WERI-Rb-1 (cell line): ENCODE measurements at regions not wholly inside any gene's neighbourhood (a gene's known extent, or its start where the extent isn't known, plus 50 kb on each side); places are given as distances from the start of the nearest gene placed in this dataset.

Experiments
- DNase-seq: peaks from one replicate; pipeline ENCODE4 v3.0.0-alpha.2; 2020
- H3K27ac ChIP-seq: fragments of 250-450 bp; sonication (Bioruptor Pico); 2 replicates; pipeline ENCODE4 v1.5.1; 2020; ENCODE audit warnings: mild to moderate bottlenecking, moderate library complexity
- H3K27me3 ChIP-seq: fragments of 250-450 bp; sonication (Bioruptor Pico); 2 replicates; pipeline ENCODE4 v1.5.1; 2021; ENCODE audit warnings: mild to moderate bottlenecking, low read depth, moderate library complexity; ENCODE audit not compliant: insufficient read depth, severe bottlenecking
- H3K36me3 ChIP-seq: fragments of 250-450 bp; sonication (Bioruptor Pico); 2 replicates; pipeline ENCODE4 v1.5.1; 2020; ENCODE audit warnings: mild to moderate bottlenecking, moderate library complexity
- H3K4me3 ChIP-seq: 2 replicates; pipeline ENCODE4 v1.5.1; 2011; ENCODE audit warnings: low read depth, mild to moderate bottlenecking, control low read depth, low read length
- H3K9me3 ChIP-seq: fragments of 250-450 bp; sonication (Bioruptor Pico); 2 replicates; pipeline ENCODE4 v1.5.1; 2021; ENCODE audit warnings: mild to moderate bottlenecking, moderate library complexity; ENCODE audit not compliant: severe bottlenecking
- TF ChIP-seq, protein P1 (sequence below): IDR thresholded peaks from 2 replicates; pipeline ENCODE4 v1.5.1; 2011; ENCODE audit warnings: low read depth, mild to moderate bottlenecking, control low read depth, inconsistent platforms, low read length

DNA sequence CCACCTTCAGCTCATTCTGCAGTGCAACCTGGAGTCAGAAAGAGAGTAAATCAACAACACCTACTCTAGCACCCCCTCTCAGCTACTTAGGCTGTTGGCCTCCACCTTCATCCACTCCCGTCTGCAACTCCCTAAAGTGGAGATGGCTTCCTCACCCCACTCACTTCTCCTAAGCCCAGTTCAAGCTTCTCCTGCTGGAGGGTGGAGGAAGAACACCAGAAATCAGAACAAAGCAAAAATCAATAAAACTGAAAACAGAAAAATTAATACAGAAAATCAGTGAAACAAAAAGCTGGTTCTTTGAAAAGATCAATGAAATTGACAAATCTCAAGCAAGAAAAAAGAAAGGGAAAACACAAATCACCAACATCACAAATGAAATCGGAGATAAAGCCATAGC is 191.7 kb downstream of the ANAPC1 start:
- TF ChIP-seq, protein P1, sequence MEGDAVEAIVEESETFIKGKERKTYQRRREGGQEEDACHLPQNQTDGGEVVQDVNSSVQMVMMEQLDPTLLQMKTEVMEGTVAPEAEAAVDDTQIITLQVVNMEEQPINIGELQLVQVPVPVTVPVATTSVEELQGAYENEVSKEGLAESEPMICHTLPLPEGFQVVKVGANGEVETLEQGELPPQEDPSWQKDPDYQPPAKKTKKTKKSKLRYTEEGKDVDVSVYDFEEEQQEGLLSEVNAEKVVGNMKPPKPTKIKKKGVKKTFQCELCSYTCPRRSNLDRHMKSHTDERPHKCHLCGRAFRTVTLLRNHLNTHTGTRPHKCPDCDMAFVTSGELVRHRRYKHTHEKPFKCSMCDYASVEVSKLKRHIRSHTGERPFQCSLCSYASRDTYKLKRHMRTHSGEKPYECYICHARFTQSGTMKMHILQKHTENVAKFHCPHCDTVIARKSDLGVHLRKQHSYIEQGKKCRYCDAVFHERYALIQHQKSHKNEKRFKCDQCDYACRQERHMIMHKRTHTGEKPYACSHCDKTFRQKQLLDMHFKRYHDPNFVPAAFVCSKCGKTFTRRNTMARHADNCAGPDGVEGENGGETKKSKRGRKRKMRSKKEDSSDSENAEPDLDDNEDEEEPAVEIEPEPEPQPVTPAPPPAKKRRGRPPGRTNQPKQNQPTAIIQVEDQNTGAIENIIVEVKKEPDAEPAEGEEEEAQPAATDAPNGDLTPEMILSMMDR, result no peak
- Histone ChIP-seq H3K27ac (no peak overlapping the region), H3K36me3 (no peaks in the 10 kb centered on the region), H3K4me3 (no peak overlapping the region), H3K27me3 (peaks cover 90% of the 10 kb centered on the region), H3K9me3 (no peaks in the 10 kb centered on the region)
- DNase-seq, result no peak

DNA sequence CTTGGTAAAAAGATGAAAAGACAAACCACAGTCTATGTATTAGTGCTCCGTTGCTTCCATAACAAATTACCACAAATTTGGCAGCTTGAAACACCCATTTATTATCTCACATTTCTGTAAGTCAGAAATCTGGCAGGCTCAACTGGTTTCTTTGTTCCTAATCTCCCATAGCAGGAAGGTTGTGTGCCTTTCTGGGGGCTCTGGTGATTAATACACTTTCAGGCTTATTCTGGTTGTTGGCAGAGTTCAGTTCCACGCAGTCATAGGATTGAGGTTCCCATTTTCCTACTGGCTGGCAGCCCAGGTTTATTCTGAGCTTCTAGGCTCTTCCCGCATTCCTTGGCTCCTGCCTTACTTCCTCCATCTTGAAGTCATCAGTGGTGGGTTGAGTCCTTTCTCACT is 189.3 kb downstream of the ANAPC1 start:
- TF ChIP-seq, protein P1, result no peak
- Histone ChIP-seq H3K36me3 (no peaks in the 10 kb centered on the region), H3K27me3 (peaks cover 86% of the 10 kb centered on the region), H3K4me3 (no peak overlapping the region), H3K9me3 (no peaks in the 10 kb centered on the region), H3K27ac (no peak overlapping the region)
- DNase-seq, result no peak

DNA sequence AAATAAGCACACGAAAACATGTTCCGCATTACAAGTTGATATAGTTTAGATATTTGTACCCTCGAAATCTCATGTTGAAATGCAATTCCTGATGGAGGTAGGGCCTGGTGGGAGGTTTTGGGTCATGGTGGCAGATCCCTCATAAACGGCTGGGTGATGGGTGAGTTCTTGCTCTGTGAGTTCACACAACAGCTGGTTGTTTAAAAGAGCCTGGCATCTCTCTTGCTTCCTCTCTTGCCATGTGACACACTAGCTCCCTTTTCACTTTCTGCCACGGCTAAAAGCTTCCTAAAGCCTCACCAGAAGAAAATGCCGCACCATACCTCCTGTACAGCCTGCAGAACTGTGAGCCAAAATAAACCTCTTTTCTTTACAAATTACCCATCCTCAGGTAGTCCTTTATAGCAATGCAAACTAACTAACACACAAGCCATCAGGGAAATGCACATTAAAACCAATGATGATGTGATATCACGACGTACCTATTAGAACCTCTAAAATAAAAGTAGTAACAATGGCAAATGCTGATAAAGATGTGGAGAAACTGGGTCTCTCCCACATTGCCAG is 188.5 kb downstream of the ANAPC1 start:
- no peaks in the 10 kb centered on the region for H3K36me3 ChIP-seq
- no peak for DNase-seq
- H3K27me3 ChIP-seq, result peaks cover 86% of the 10 kb centered on the region
- H3K4me3 ChIP-seq, result no peak overlapping the region
- no peaks in the 10 kb centered on the region for H3K9me3 ChIP-seq
- TF ChIP-seq, protein P1, result no peak
- H3K27ac ChIP-seq, result no peak overlapping the region

DNA sequence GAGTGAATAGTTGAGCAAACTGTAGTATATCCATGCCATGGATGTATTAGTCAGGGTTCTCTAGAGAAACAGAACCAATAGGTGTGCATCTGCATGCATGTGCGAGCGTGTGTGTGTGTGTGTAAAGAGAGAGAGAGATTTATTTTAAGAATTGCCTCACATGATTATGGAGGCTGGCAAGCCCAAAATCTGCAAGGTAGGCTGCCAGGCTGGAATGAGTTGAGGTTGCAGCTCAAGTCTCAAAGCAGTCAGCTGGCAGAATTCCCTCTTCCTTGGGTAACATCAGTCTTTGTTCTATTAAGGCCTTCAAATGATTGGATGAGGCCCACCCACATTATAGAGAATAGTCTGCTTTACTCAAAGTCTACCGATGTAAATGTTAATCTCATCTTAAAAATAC is 187.8 kb downstream of the ANAPC1 start:
- Histone ChIP-seq H3K9me3 (no peaks in the 10 kb centered on the region), H3K27ac (no peak overlapping the region), H3K36me3 (no peaks in the 10 kb centered on the region), H3K27me3 (peaks cover 86% of the 10 kb centered on the region), H3K4me3 (no peak overlapping the region)
- DNase-seq, result no peak
- TF ChIP-seq, protein P1, result no peak

DNA sequence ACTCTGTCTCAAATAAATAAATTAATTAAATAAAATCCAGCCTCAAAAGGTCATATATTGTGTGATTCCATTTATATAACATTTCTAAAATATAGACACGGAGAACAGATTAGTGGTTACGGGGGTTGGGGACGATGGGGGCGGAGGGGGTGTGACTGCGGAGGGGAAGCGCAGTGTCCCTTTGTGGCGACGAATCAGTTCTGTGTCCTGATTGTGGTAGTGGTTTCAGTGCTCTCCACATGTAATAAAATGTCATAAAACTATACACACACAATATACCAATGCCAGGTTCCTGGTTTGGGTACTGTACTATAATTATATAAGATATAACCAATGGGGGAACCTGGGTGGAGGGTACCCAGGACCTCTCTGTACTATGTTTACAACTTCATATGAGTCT is 186.4 kb downstream of the ANAPC1 start:
- H3K9me3 ChIP-seq, result no peaks in the 10 kb centered on the region
- DNase-seq, result no peak
- H3K27me3 ChIP-seq, result peaks cover 89% of the 10 kb centered on the region
- H3K36me3 ChIP-seq, result no peaks in the 10 kb centered on the region
- no peak overlapping the region for H3K27ac ChIP-seq
- H3K4me3 ChIP-seq, result no peak overlapping the region
- TF ChIP-seq, protein P1, result no peak

DNA sequence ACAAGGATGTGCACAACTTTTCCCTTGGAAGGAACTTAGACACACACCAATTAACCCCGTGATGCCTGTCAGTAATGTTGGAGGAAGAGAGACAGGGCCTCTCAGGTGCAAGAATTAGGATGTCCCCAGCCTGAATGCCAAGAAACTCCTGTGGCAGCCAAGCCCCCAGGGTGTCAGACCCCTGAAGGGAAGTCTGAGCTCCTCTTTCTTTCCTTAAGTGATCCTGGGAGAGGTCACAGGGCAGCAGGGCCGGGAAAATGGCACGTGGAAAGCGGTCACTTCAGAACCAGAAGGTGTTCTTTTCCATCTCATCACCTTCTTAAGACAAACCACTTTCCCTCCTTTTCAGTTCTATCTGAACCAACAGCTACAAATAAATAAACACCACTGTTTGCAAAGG is 185.9 kb downstream of the ANAPC1 start:
- Histone ChIP-seq H3K36me3 (no peaks in the 10 kb centered on the region), H3K27me3 (peaks cover 92% of the 10 kb centered on the region), H3K9me3 (no peaks in the 10 kb centered on the region), H3K27ac (no peak overlapping the region), H3K4me3 (no peak overlapping the region)
- TF ChIP-seq, protein P1, result no peak
- DNase-seq, result no peak
